Tibial nerve (tissue), 3 donors: ENCODE measurements at regions not wholly inside any gene's neighbourhood (a gene's known extent, or its start where the extent isn't known, plus 50 kb on each side); places are given as distances from the start of the nearest gene placed in this dataset.

ENCODE experiments used
- CTCF ChIP-seq, 5 experiments: fragments of 200-600 bp in 3 of 5; fragments of 450-650 bp in 2 of 5; sonication (generic) in 3 of 5; IDR thresholded peaks; one replicate each; pipeline ENCODE4 v1.5.1; 2016 to 2019; ENCODE audit warnings: antibody characterized with exemption in 5 of 5, mild to moderate bottlenecking in 3 of 5, moderate library complexity in 2 of 5
- POLR2A ChIP-seq, 2 donors: fragments of 450-650 bp; IDR thresholded peaks; one replicate each; pipeline ENCODE4 v1.6.1; 2017; ENCODE audit warnings: antibody characterized with exemption in 2 of 2, mild to moderate bottlenecking in 2 of 2, moderate library complexity in 2 of 2

DNA sequence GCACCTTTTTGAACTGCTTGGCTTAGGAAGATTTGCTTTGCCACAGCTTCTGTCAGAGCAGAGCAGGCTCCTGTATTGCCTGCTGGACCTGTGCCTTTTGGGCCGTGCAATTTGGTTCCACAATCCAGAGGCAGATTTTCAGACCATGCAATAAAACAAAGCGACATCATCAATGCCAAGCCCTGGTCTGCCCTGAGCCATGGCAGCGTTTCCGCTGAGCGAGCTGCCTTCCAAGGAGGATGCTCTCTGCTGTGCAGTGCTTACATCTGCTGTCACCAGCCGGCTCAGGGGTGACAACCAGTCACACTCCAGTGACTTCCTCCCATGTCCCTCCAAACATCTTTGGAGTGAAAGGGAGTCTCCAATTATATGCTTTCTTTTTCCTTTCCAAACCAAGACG lies 282.2 kb downstream of the CDH26 start:
- no peak for TF ChIP-seq CTCF (IDR thresholded peaks at IDR 0.05)
- TF ChIP-seq POLR2A (IDR thresholded peaks at IDR 0.05), result no peak
